SU-DHL-6 (cell line): ENCODE measurements at regions not wholly inside any gene's neighbourhood (a gene's known extent, or its start where the extent isn't known, plus 50 kb on each side); places are given as distances from the start of the nearest gene placed in this dataset.
A peak's percentile ranks its signal among the peaks of the same experiment; 100 is the strongest.

Source experiments
- H2AFZ ChIP-seq: fragments of 200-600 bp; sonication (generic); 2 replicates; pipeline ENCODE4 v1.6.1; 2014; ENCODE audit warnings: low read depth, mild to moderate bottlenecking, moderate library complexity, mixed read lengths, antibody characterized with exemption, low read length; ENCODE audit not compliant: severe bottlenecking
- H3F3A ChIP-seq: fragments of 200-600 bp; shearing (Covaris generic); 2 replicates; pipeline ENCODE4 v1.6.0; 2016; ENCODE audit warnings: antibody characterized with exemption, mild to moderate bottlenecking; ENCODE audit not compliant: insufficient read depth
- H3K27ac ChIP-seq: fragments of 200-600 bp; sonication (generic); 2 replicates; pipeline ENCODE4 v1.5.1; 2016; ENCODE audit warnings: low read depth, mild to moderate bottlenecking, low read length, moderate library complexity, mixed read lengths
- H3K27me3 ChIP-seq: fragments of 200-600 bp; sonication (generic), shearing (Covaris generic); 2 replicates; pipeline ENCODE4 v1.6.0; 2014; ENCODE audit warnings: mild to moderate bottlenecking, low read length
- H3K36me3 ChIP-seq: fragments of 200-600 bp; sonication (generic); 2 replicates; pipeline ENCODE4 v1.6.1; 2014; ENCODE audit warnings: mild to moderate bottlenecking, low read length, mixed read lengths
- H3K4me2 ChIP-seq: fragments of 300-600, 200-600 bp; shearing (Covaris generic), sonication (generic); 2 replicates; pipeline ENCODE4 v1.6.0; 2014; ENCODE audit warnings: low read length, low read depth, mild to moderate bottlenecking; ENCODE audit not compliant: poor library complexity, severe bottlenecking
- H3K4me3 ChIP-seq: fragments of 200-600 bp; sonication (generic); 2 replicates; pipeline ENCODE4 v1.5.1; 2014; ENCODE audit warnings: antibody characterized with exemption, low read length, mild to moderate bottlenecking, mixed read lengths; ENCODE audit not compliant: insufficient read depth, poor library complexity, severe bottlenecking
- H3K79me2 ChIP-seq: fragments of 200-600 bp; sonication (generic); 2 replicates; pipeline ENCODE4 v1.6.1; 2014; ENCODE audit warnings: mild to moderate bottlenecking, low read length, moderate library complexity; ENCODE audit not compliant: insufficient read depth
- H3K9ac ChIP-seq: fragments of 200-600 bp; sonication (generic); 2 replicates; pipeline ENCODE4 v1.7.0; 2014; ENCODE audit warnings: mild to moderate bottlenecking, low read length
- H3K9me2 ChIP-seq: fragments of 200-600 bp; sonication (generic); replicated peaks from 2 replicates; pipeline ENCODE4 v1.6.1; 2014; ENCODE audit warnings: low read length; ENCODE audit not compliant: insufficient read depth
- H3K9me3 ChIP-seq: fragments of 200-600 bp; sonication (generic); 2 replicates; pipeline ENCODE4 v1.6.1; 2014; ENCODE audit warnings: low read length, mixed read lengths; ENCODE audit not compliant: insufficient read depth
- H4K20me1 ChIP-seq: fragments of 200-600 bp; sonication (generic); 2 replicates; pipeline ENCODE4 v1.6.1; 2014; ENCODE audit warnings: low read depth, mild to moderate bottlenecking, antibody characterized with exemption, low read length, moderate library complexity, mixed read lengths
- CTCF ChIP-seq: fragments of 200-600 bp; sonication (generic); IDR thresholded peaks from one replicate; pipeline ENCODE4 v1.5.1; 2017; ENCODE audit warnings: antibody characterized with exemption, mild to moderate bottlenecking, low read length, moderate library complexity; ENCODE audit not compliant: insufficient read depth, poor library complexity, severe bottlenecking
- EZH2phosphoT487 ChIP-seq: fragments of 200-600 bp; sonication (generic), shearing (Covaris generic); conservative IDR thresholded peaks from 2 replicates; pipeline ENCODE4 v1.6.1; 2018; ENCODE audit warnings: mild to moderate bottlenecking, antibody characterized with exemption, low read length, moderate library complexity, mixed read lengths

GRCh38 chr3:76585794-76586392 lies 454.0 kb upstream of the ROBO2 start:
- Histone ChIP-seq H3K4me2 (no peak overlapping the region), H3K9me2 (no peaks in the 10 kb centered on the region), H3K27me3 (no peaks in the 10 kb centered on the region), H4K20me1 (no peaks in the 10 kb centered on the region), H3K36me3 (no peaks in the 10 kb centered on the region), H3F3A (no peaks in the 10 kb centered on the region), H3K4me3 (no peak overlapping the region), H3K79me2 (no peaks in the 10 kb centered on the region), H3K9ac (no peak overlapping the region), H3K27ac (no peak overlapping the region), H3K9me3 (no peaks in the 10 kb centered on the region), H2AFZ (no peak overlapping the region)
- no peak for TF ChIP-seq EZH2phosphoT487
- peak; percentile 51 for TF ChIP-seq CTCF

DNA sequence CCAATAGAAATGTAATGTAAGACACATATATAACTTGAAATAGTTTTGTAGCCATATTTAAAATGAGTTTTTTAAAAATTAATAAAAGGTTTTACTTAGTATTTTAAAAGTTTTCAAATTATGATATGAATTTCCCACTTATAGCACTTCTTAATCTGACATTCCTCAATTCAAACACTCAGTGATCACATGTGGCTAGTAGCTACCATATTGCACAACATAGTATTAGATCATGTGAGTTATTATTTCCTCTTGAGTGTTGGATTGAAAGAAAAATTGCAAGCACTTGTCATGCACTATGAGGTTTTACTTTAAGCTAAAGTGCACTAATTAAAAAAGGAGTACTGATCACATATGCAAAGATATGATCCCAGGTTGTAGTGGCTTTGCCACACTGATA lies 453.4 kb upstream of the ROBO2 start:
- Histone ChIP-seq H3K9ac (no peak overlapping the region), H3K9me2 (no peaks in the 10 kb centered on the region), H4K20me1 (no peaks in the 10 kb centered on the region), H2AFZ (no peak overlapping the region), H3K27ac (no peak overlapping the region), H3K9me3 (no peaks in the 10 kb centered on the region), H3K4me3 (no peak overlapping the region), H3K27me3 (no peaks in the 10 kb centered on the region), H3K79me2 (no peaks in the 10 kb centered on the region), H3K36me3 (no peaks in the 10 kb centered on the region), H3F3A (no peaks in the 10 kb centered on the region), H3K4me2 (no peak overlapping the region)
- TF ChIP-seq EZH2phosphoT487 (no peak), CTCF (no peak)

DNA sequence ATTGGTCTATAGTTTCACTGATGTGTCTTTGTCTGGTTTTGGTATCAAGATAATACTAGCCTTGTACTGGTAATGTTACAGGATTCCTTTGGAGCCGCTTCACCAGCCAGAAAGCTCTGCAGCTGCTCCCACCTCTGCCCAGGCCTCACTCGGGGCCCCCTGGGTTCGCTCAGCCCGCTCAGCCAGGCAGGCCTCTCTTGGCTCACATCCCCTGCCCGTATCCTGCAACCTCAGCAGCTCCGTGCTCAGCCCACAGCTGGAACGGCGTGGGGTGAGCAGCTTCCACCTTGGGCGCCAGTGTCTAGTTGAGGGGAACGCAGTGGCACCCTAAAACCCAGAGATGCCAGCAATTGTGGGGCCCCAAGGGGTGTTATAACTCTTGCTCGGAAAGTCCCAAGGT lies 429.7 kb upstream of the ROBO2 start:
- H3F3A ChIP-seq = no peaks in the 10 kb centered on the region
- no peaks in the 10 kb centered on the region for H4K20me1 ChIP-seq
- no peaks in the 10 kb centered on the region for H3K27me3 ChIP-seq
- H3K36me3 ChIP-seq = no peaks in the 10 kb centered on the region
- H3K4me3 ChIP-seq = no peak overlapping the region
- H3K9ac ChIP-seq = no peak overlapping the region
- no peaks in the 10 kb centered on the region for H3K9me3 ChIP-seq
- no peak for TF ChIP-seq CTCF
- no peak for TF ChIP-seq EZH2phosphoT487
- no peak overlapping the region for H2AFZ ChIP-seq
- no peaks in the 10 kb centered on the region for H3K79me2 ChIP-seq
- H3K27ac ChIP-seq = no peak overlapping the region
- no peak overlapping the region for H3K4me2 ChIP-seq
- H3K9me2 ChIP-seq = no peaks in the 10 kb centered on the region

GRCh38 chr3:76615719-76616118 lies 424.2 kb upstream of the ROBO2 start:
- TF ChIP-seq EZH2phosphoT487 (no peak), CTCF (no peak)
- H3K9me3 ChIP-seq = no peaks in the 10 kb centered on the region
- no peak overlapping the region for H3K4me2 ChIP-seq
- H4K20me1 ChIP-seq = no peaks in the 10 kb centered on the region
- no peaks in the 10 kb centered on the region for H3K9me2 ChIP-seq
- H3K4me3 ChIP-seq = no peak overlapping the region
- no peaks in the 10 kb centered on the region for H3K79me2 ChIP-seq
- no peak overlapping the region for H3K9ac ChIP-seq
- no peaks in the 10 kb centered on the region for H3K36me3 ChIP-seq
- no peak overlapping the region for H2AFZ ChIP-seq
- H3F3A ChIP-seq = no peaks in the 10 kb centered on the region
- no peaks in the 10 kb centered on the region for H3K27me3 ChIP-seq
- H3K27ac ChIP-seq = no peak overlapping the region
